D721Med (cell line): ENCODE measurements at regions not wholly inside any gene's neighbourhood (a gene's known extent, or its start where the extent isn't known, plus 50 kb on each side); places are given as distances from the start of the nearest gene placed in this dataset.
A peak's percentile ranks its signal among the peaks of the same experiment; 100 is the strongest.
"Not testable (repeated sequence)": the region's sequence is repeated elsewhere in the genome, so short reads cannot be mapped to it uniquely, and the experiment has no call there.

ENCODE experiments used
- DNase-seq: peaks from one replicate; pipeline ENCODE4 v3.0.0; 2011; ENCODE audit warnings: low spot score; ENCODE audit not compliant: insufficient read length
- FAIRE-seq: peaks from 2 replicates; lab custom pipeline; 2011; peaks lifted over from hg19 to GRCh38; lab: Jason Lieb, UNC
- TF ChIP-seq, protein P1 (sequence below): IDR thresholded peaks from 2 replicates; pipeline ENCODE4 v1.5.1; 2012; ENCODE audit warnings: mild to moderate bottlenecking, control low read depth; ENCODE audit not compliant: insufficient read depth; ENCODE audit errors: missing control alignments

DNA sequence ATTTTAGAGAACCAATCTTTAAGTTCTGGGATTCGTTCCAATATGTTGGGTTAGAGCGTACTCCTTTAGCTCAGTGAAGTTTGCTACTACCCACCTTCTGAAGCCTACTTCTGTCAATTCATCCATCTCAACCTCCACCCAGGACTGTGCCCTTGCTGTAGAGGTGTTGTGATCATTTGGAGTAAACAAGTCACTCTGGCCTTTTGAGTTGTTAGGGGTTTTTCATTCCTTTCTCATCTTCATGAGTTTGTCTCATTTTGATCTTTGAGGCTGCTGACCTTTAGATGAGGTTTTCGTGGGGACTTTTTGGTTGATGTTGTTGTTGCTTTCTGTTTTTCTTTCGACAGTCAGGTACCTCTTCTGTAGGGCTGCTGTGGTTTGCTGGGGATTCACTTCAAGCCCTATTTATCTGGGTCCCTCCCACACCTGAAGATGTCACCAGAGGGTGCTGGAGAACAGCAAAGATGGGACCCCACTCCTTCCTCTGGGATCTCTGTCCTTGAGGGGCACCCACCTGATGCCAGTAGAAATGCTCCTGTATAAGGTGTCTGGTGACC is 158.4 kb downstream of the ANKRD36B start:
- DNase-seq, FAIRE-seq: not testable (repeated sequence)

DNA sequence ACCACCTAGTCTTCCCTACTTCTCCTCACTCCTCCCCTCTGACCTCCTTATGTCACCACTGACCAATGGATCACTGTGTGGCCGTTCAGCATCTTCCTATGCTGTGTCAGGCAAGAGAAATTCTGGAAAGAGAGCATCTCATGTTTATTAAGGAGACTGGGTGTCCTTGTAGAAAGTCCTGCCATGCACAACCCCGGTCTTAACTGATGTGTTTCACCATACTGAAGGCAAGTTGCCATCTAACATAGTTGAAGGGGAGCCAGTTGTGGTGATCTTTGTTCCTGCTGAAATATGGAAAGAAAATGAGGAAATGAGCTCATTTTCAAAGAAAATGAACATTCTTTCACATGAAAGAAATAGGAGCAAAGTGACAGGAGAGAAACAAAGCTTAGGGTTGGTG is 167.3 kb downstream of the ANKRD36B start:
- FAIRE-seq, DNase-seq: not testable (repeated sequence)

DNA sequence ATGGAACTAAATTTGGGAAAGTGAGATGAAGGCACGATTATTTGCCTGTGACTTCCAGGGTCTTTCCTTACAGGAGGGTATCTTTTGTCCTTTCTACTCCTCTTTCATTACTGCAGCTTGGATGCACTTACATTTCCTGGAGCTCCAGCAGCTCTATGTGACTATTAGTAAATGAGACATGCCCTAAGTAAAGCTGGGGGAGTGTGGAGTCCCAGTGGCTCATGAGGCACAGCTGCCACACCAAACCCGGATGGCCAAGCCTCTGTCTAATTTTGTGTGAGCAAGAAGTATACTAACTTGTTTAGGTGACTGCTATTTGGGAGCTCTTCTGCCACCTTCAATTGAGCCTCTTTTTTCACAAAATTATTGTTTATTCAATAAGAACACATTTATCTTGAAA is 183.3 kb downstream of the ANKRD36B start:
- not testable (repeated sequence) for FAIRE-seq, DNase-seq

DNA sequence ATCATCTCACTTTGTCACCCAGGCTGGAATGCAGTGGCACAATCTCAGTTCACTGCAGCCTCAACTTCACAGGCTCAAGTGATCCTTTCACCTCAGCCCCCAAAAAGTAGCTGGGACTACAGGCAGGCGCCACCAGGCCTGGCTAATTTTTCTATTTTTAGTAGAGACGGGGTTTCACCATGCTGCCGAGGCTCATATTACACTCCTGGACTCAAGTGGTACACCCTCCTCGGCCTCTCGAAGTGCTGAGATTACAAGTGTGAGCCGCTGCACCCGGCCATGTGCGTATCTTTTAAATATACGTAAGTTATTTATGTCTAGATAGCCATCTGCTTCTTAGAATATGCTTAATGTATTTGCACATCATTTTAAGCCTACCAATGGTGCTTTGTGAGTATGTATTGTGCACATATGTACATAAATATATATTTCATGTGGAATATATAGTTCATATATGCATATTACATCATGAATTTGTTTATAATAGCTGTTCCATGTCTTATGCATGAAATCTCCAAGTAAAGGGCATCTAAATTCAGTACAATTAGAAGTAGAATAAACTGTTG is 184.4 kb downstream of the ANKRD36B start:
- not testable (repeated sequence) for FAIRE-seq, DNase-seq

DNA sequence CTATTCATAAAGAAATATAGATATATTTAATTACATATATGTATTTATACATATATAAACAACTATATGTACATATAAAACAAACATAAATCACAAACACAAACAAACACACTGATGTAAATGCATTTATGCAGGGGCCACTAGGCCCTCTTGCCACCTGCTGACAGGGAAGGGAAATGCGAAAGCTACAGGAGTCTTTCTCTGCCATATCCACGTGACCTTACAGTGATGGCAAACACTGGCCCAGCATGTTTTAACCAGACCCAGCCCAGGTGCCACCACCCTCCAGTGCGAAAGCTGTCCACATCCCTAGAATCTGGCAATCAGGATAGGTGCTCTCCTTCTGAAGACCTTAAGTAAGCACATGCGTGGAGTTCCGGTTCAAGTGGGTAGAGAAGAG is 187.0 kb downstream of the ANKRD36B start:
- not testable (repeated sequence) for FAIRE-seq

DNA sequence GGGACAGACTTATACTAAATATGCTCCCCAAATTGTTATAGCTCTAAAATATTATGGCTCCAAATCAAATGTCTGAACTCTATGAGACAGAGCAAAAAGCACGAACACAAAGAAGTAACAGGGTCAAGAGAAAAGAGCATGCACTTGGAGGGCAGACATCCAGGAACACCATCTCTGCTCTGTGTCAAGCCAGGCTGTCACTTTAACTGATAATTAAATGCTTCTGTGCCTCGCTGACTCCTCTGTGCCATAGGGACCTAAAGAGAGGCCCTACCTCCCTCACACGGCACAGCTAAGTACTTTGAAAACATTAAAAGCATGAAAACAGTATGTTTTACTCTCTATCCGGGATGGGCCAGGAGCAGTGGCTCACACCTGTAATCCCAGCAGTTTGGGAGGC is 194.0 kb downstream of the ANKRD36B start:
- not testable (repeated sequence) for FAIRE-seq

More for the DNA sequence above, 187.0 kb downstream of the ANKRD36B start:
- not testable (repeated sequence) for DNase-seq

DNA sequence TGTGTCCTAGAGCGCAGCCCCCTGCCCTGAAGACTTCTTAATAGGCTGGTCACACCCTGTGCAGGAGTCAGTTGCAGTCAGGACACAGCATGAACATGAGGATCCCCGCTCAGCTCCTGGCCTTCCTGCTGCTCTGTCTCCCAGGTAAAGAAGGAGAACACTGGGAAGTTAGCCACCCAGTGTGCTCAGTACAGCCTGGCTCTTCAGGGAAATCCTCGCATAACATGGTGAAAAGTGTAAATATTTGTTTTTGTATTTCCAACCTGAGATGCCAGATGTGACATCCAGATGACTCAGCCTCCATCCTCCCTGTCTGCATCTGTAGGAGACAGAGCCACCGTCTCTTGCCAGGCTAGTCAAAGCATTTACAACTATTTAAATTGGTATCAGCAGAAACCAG is 203.9 kb downstream of the ANKRD36B start:
- FAIRE-seq, DNase-seq: not testable (repeated sequence)

More for the DNA sequence above, 194.0 kb downstream of the ANKRD36B start:
- not testable (repeated sequence) for DNase-seq

DNA sequence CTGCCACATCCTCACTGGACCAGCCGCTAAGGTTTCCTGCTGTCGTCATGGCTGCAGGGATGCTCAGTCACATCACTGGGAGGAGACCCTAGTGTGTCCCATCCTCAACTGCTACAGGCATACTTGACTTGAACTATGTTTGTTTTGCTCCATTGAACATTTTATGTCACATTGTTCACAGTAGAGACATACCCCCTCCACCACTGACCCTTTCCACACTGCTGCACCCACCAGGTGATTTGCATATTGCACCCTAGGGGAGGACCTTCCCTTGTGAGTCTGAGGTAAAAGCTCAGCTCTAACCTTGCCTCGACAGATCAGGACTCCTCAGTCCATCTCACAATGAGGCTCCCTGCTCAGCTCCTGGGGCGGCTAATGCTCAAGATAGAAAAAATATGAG is 213.8 kb downstream of the ANKRD36B start:
- DNase-seq, FAIRE-seq: not testable (repeated sequence)

DNA sequence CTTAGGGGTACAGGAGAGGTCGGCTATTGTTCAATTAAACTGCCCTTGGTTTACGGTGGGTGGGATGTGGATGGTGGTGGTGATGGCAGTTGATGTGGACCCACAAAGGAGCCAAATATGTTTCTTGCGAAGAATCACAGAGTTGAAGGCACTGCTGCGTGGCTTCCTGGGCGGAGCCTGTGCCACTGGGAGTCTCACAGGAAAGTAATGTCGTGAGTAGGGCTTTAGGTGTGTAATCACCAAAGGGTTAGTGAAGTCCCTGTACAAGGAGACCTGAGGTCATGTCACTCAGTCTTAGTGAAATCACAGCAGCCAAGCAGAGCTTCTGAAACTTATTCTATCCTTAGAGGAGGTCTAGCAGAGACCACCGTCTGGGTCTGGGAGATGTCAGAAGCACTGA is 215.3 kb downstream of the ANKRD36B start:
- not testable (repeated sequence) for FAIRE-seq

DNA sequence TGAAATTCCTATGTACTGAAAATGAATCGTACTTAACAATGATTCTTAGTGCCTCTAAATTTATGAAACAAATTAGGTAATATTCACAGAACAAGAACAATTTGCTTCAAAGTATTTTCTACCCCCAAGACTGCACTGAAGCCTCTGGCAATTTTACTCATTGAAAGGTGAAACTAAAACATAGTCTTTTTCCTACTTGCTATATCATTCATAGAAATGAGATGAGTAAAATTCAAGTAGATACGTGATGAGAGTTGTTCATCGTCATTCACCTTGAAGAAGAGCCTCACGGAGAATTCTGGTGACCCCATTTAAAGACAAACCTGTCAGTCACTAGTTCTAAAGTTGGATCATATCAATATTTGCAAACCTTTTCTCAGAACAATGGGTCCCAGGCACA is 226.5 kb downstream of the ANKRD36B start:
- peak; percentile 35 for FAIRE-seq
- DNase-seq = not testable (repeated sequence)

More for the DNA sequence above, 215.3 kb downstream of the ANKRD36B start:
- DNase-seq = not testable (repeated sequence)

DNA sequence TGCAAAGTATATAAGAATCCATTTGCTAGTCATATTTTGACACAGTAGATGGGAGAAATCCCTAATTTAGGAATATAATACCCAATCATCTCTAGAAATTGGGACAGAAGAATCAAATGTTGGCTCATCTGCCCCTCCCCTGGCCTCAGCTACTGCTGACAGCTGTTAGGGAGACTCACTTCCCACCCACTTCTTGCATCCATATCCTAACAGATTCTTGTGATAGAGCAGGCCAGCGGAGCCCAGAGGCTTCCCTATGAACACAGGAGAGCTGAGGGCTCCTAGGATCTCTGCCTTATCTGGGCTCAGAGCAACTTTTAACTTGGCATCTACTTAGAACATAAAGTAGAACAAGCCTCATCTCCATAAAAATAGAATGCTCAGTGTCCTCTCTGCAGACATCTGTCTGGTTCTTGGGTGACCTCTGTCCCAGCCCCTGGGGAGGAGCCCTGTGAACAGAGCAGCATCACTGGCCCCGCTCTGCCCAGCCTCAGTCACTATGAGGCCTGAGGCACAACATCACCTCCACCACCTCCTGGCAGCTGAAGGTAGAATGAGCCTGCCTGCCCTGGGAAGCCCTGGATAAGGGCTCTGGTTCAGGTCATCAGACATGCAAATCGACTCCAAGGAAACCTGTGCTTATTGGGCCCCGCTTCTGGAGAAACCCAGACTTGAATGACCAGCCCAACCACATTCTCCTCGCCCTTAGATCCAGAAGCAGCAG is 229.7 kb downstream of the ANKRD36B start:
- DNase-seq = no peak

DNA sequence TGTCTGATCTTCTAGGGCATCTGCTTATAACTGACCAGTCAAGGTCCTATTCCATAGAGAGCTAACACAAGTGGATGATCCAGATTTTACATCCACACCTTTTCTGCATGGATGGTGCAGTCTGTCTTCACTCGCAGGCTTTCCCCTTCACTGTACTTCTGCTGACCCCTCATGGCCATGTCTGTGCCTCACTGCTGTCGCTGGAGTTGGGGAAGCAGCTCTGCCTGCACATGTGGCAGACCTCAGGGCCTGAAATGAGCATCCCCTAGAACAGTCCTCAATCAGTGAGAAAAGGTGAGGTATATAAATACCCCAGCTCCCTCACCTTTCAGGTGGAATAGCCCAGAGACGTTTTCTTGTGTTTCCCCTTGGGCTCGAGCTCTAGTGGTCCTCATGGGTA is 233.8 kb downstream of the ANKRD36B start:
- DNase-seq = no peak
- TF ChIP-seq, protein P1, sequence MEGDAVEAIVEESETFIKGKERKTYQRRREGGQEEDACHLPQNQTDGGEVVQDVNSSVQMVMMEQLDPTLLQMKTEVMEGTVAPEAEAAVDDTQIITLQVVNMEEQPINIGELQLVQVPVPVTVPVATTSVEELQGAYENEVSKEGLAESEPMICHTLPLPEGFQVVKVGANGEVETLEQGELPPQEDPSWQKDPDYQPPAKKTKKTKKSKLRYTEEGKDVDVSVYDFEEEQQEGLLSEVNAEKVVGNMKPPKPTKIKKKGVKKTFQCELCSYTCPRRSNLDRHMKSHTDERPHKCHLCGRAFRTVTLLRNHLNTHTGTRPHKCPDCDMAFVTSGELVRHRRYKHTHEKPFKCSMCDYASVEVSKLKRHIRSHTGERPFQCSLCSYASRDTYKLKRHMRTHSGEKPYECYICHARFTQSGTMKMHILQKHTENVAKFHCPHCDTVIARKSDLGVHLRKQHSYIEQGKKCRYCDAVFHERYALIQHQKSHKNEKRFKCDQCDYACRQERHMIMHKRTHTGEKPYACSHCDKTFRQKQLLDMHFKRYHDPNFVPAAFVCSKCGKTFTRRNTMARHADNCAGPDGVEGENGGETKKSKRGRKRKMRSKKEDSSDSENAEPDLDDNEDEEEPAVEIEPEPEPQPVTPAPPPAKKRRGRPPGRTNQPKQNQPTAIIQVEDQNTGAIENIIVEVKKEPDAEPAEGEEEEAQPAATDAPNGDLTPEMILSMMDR = peak; percentile 7
- no peak for FAIRE-seq

More for the DNA sequence above, 229.7 kb downstream of the ANKRD36B start:
- TF ChIP-seq, protein P1 = no peak
- FAIRE-seq = no peak
